Immature natural killer cell (primary cell): ENCODE measurements at regions not wholly inside any gene's neighbourhood (a gene's known extent, or its start where the extent isn't known, plus 50 kb on each side); places are given as distances from the start of the nearest gene placed in this dataset.
"Not testable (repeated sequence)": the region's sequence is repeated elsewhere in the genome, so short reads cannot be mapped to it uniquely, and the experiment has no call there.

ENCODE experiments used
- DNase-seq, 3 donors: peaks; one replicate each; pipeline ENCODE4 v3.0.0; 2022; ENCODE audit warnings: mixed read lengths in 1 of 3
- H3K27ac Mint-ChIP-seq, 6 donors: one replicate each; pipeline ENCODE4 v1.8.0; 2020; ENCODE audit warnings: mixed read lengths in 6 of 6, mild to moderate bottlenecking in 5 of 6, inconsistent platforms in 4 of 6, moderate library complexity in 3 of 6
- H3K27me3 Mint-ChIP-seq, 3 donors: one replicate each; pipeline ENCODE4 v1.8.0; 2020 to 2021; ENCODE audit warnings: low read depth in 3 of 3, mild to moderate bottlenecking in 3 of 3, mixed read lengths in 3 of 3, moderate library complexity in 3 of 3, inconsistent platforms in 1 of 3
- H3K36me3 Mint-ChIP-seq, 3 donors: one replicate each; pipeline ENCODE4 v1.8.0; 2020; ENCODE audit warnings: mixed read lengths in 3 of 3, inconsistent platforms in 2 of 3, mild to moderate bottlenecking in 2 of 3
- H3K4me1 Mint-ChIP-seq, 2 donors: one replicate each; pipeline ENCODE4 v1.8.0; 2020; ENCODE audit warnings: inconsistent platforms in 2 of 2, mild to moderate bottlenecking in 2 of 2, mixed read lengths in 2 of 2, moderate library complexity in 1 of 2
- H3K4me3 Mint-ChIP-seq, 5 donors: one replicate each; pipeline ENCODE4 v1.8.0; 2020; ENCODE audit warnings: mild to moderate bottlenecking in 5 of 5, mixed read lengths in 5 of 5, inconsistent platforms in 3 of 5, moderate library complexity in 3 of 5
- H3K9me3 Mint-ChIP-seq, 6 donors: one replicate each; pipeline ENCODE4 v1.8.0; 2020; ENCODE audit warnings: mild to moderate bottlenecking in 6 of 6, mixed read lengths in 6 of 6, inconsistent platforms in 4 of 6, moderate library complexity in 3 of 6

GRCh38 chr14:65981192-65981843 is 504.9 kb upstream of the CCDC196 start:
- Mint-ChIP-seq H3K36me3 (peaks cover 5 to 6% (median 5%) of the 10 kb centered on the region in 3 donors), H3K4me1 (no peaks in the 10 kb centered on the region), H3K4me3 (no peak overlapping the region), H3K9me3 (peaks cover 0 to 10% (median 4%) of the 10 kb centered on the region in 6 donors), H3K27me3 (peaks cover 1 to 7% (median 2%) of the 10 kb centered on the region in 3 donors), H3K27ac (no peak overlapping the region)
- no peak for DNase-seq

GRCh38 chr14:65986041-65986440 is 500.1 kb upstream of the CCDC196 start:
- Mint-ChIP-seq H3K4me3 (no peak overlapping the region), H3K36me3 (no peaks in the 10 kb centered on the region), H3K27me3 (peaks cover 0 to 6% (median 0%) of the 10 kb centered on the region in 3 donors), H3K27ac (no peak overlapping the region), H3K4me1 (no peaks in the 10 kb centered on the region), H3K9me3 (no peaks in the 10 kb centered on the region)
- no peak for DNase-seq

GRCh38 chr14:65989981-65990380 is 496.2 kb upstream of the CCDC196 start:
- Mint-ChIP-seq H3K27ac (no peak overlapping the region), H3K4me3 (no peak overlapping the region), H3K9me3 (no peaks in the 10 kb centered on the region), H3K27me3 (peaks cover 0 to 6% (median 2%) of the 10 kb centered on the region in 3 donors), H3K4me1 (peaks cover 6 to 11% of the 10 kb centered on the region in 2 donors), H3K36me3 (peaks cover 0 to 3% (median 0%) of the 10 kb centered on the region in 3 donors)
- DNase-seq, result no peak

GRCh38 chr14:65991104-65991503 is 495.1 kb upstream of the CCDC196 start:
- peaks cover 6 to 11% of the 10 kb centered on the region in 2 donors for H3K4me1 Mint-ChIP-seq
- DNase-seq, result no peak
- peaks cover 0 to 3% (median 0%) of the 10 kb centered on the region in 3 donors for H3K36me3 Mint-ChIP-seq
- H3K27me3 Mint-ChIP-seq, result peaks cover 0 to 7% (median 2%) of the 10 kb centered on the region in 3 donors
- H3K4me3 Mint-ChIP-seq, result no peak overlapping the region
- no peak overlapping the region for H3K27ac Mint-ChIP-seq
- no peaks in the 10 kb centered on the region for H3K9me3 Mint-ChIP-seq

- not testable (repeated sequence) for H3K27ac Mint-ChIP-seq, H3K4me3 Mint-ChIP-seq, H3K27me3 Mint-ChIP-seq, H3K36me3 Mint-ChIP-seq, H3K9me3 Mint-ChIP-seq, DNase-seq
- H3K4me1 Mint-ChIP-seq, result peaks cover 6 to 11% of the 10 kb centered on the region in 2 donors
Measured at GRCh38 chr14:65991935-65992334, 494.2 kb upstream of the CCDC196 start.

- H3K27ac Mint-ChIP-seq, result no peak overlapping the region
- peaks cover 0 to 3% (median 0%) of the 10 kb centered on the region in 6 donors for H3K9me3 Mint-ChIP-seq
- peaks cover 0 to 3% (median 0%) of the 10 kb centered on the region in 3 donors for H3K36me3 Mint-ChIP-seq
Measured at GRCh38 chr14:65993103-65993502, 493.1 kb upstream of the CCDC196 start.

GRCh38 chr14:65993996-65994395 is 492.2 kb upstream of the CCDC196 start:
- H3K4me1 Mint-ChIP-seq, result peaks cover 6 to 11% of the 10 kb centered on the region in 2 donors
- peaks cover 0 to 11% (median 2%) of the 10 kb centered on the region in 6 donors for H3K9me3 Mint-ChIP-seq
- H3K27ac Mint-ChIP-seq, result no peak overlapping the region
- H3K4me3 Mint-ChIP-seq, result no peak overlapping the region
- H3K27me3 Mint-ChIP-seq, result peaks cover 0 to 4% (median 4%) of the 10 kb centered on the region in 3 donors
- peaks cover 0 to 3% (median 0%) of the 10 kb centered on the region in 3 donors for H3K36me3 Mint-ChIP-seq
- no peak for DNase-seq

More at GRCh38 chr14:65993103-65993502, 493.1 kb upstream of the CCDC196 start:
- Mint-ChIP-seq H3K4me3 (no peak overlapping the region), H3K4me1 (peaks cover 6 to 11% of the 10 kb centered on the region in 2 donors), H3K27me3 (peaks cover 0 to 4% (median 2%) of the 10 kb centered on the region in 3 donors)
- DNase-seq, result no peak

- H3K27ac Mint-ChIP-seq, result no peak overlapping the region
- H3K4me3 Mint-ChIP-seq, result no peak overlapping the region
- H3K36me3 Mint-ChIP-seq, result peaks cover 7 to 16% (median 8%) of the 10 kb centered on the region in 3 donors
- peaks cover 6 to 11% of the 10 kb centered on the region in 2 donors for H3K4me1 Mint-ChIP-seq
- DNase-seq, result no peak
- H3K27me3 Mint-ChIP-seq, result peaks cover 2 to 13% (median 9%) of the 10 kb centered on the region in 3 donors
- H3K9me3 Mint-ChIP-seq, result peaks cover 10 to 36% (median 19%) of the 10 kb centered on the region in 6 donors
Measured at GRCh38 chr14:65997347-65997746, 488.8 kb upstream of the CCDC196 start.

GRCh38 chr14:65999865-66000264 is 486.3 kb upstream of the CCDC196 start:
- Mint-ChIP-seq H3K27ac (no peak overlapping the region), H3K4me3 (no peak overlapping the region), H3K27me3 (peaks cover 8 to 14% (median 11%) of the 10 kb centered on the region in 3 donors), H3K4me1 (no peaks in the 10 kb centered on the region), H3K9me3 (peaks cover 13 to 36% (median 19%) of the 10 kb centered on the region in 6 donors), H3K36me3 (peaks cover 7 to 16% (median 8%) of the 10 kb centered on the region in 3 donors)
- no peak for DNase-seq

- H3K9me3 Mint-ChIP-seq, result peaks cover 13 to 36% (median 19%) of the 10 kb centered on the region in 6 donors
Measured at GRCh38 chr14:66000766-66001165, 485.4 kb upstream of the CCDC196 start.

GRCh38 chr14:66001356-66001755 is 484.8 kb upstream of the CCDC196 start:
- no peaks in the 10 kb centered on the region for H3K4me1 Mint-ChIP-seq
- peaks cover 7 to 16% (median 8%) of the 10 kb centered on the region in 3 donors for H3K36me3 Mint-ChIP-seq
- peaks cover 7 to 14% (median 8%) of the 10 kb centered on the region in 3 donors for H3K27me3 Mint-ChIP-seq
- H3K4me3 Mint-ChIP-seq, result no peak overlapping the region
- H3K9me3 Mint-ChIP-seq, result peaks cover 13 to 36% (median 19%) of the 10 kb centered on the region in 6 donors
- no peak overlapping the region for H3K27ac Mint-ChIP-seq
- DNase-seq, result no peak

More at GRCh38 chr14:66000766-66001165, 485.4 kb upstream of the CCDC196 start:
- H3K4me1 Mint-ChIP-seq, result no peaks in the 10 kb centered on the region
- no peak overlapping the region for H3K27ac Mint-ChIP-seq
- H3K4me3 Mint-ChIP-seq, result no peak overlapping the region
- peaks cover 7 to 16% (median 8%) of the 10 kb centered on the region in 3 donors for H3K36me3 Mint-ChIP-seq
- peaks cover 7 to 14% (median 8%) of the 10 kb centered on the region in 3 donors for H3K27me3 Mint-ChIP-seq
- DNase-seq, result no peak

- Mint-ChIP-seq H3K4me1 (no peaks in the 10 kb centered on the region), H3K9me3 (peaks cover 13 to 32% (median 18%) of the 10 kb centered on the region in 6 donors), H3K27ac (no peak overlapping the region), H3K4me3 (no peak overlapping the region), H3K27me3 (peaks cover 8 to 15% (median 11%) of the 10 kb centered on the region in 3 donors), H3K36me3 (peaks cover 7 to 16% (median 8%) of the 10 kb centered on the region in 3 donors)
- no peak for DNase-seq
Measured at GRCh38 chr14:66003082-66003730, 483.0 kb upstream of the CCDC196 start.

- no peak overlapping the region for H3K4me3 Mint-ChIP-seq
- H3K27me3 Mint-ChIP-seq, result peaks cover 7 to 9% (median 8%) of the 10 kb centered on the region in 3 donors
- peaks cover 0 to 6% (median 4%) of the 10 kb centered on the region in 6 donors for H3K9me3 Mint-ChIP-seq
- H3K27ac Mint-ChIP-seq, result no peak overlapping the region
- peaks cover 0 to 5% (median 4%) of the 10 kb centered on the region in 3 donors for H3K36me3 Mint-ChIP-seq
- no peak for DNase-seq
- H3K4me1 Mint-ChIP-seq, result no peaks in the 10 kb centered on the region
Measured at GRCh38 chr14:66005900-66006434, 480.2 kb upstream of the CCDC196 start.

- H3K36me3 Mint-ChIP-seq, result no peaks in the 10 kb centered on the region
- H3K9me3 Mint-ChIP-seq, result no peaks in the 10 kb centered on the region
- H3K4me3 Mint-ChIP-seq, result no peak overlapping the region
- peaks cover 2 to 7% (median 3%) of the 10 kb centered on the region in 3 donors for H3K27me3 Mint-ChIP-seq
- no peak overlapping the region for H3K27ac Mint-ChIP-seq
- no peak for DNase-seq
- H3K4me1 Mint-ChIP-seq, result no peaks in the 10 kb centered on the region
Measured at GRCh38 chr14:66008631-66009030, 477.5 kb upstream of the CCDC196 start.
